ENCODE measurements at regions not wholly inside any gene's neighbourhood (a gene's known extent, or its start where the extent isn't known, plus 50 kb on each side); places are given as distances from the start of the nearest gene placed in this dataset.

DNA sequence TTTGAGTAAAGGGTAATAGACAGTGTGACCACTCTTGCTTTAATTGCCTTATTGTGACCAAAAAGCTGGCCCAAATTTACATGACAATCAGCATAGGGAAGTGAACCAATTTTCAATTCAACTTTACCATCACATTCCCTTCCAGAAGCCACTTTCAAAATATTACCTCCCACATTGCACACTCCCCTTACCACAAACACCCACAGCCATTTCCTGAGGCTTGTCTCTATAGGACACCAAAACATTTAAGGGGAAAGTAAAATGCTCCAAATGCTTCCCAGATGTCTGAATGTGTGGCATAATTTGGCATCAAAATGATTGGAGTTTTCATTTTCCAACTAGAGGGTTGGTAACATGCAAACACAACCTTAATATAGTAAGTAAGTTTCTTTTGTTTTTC, 616.1 kb downstream of the SLC4A3 start:
- TF ChIP-seq POLR2A (IDR thresholded peaks at IDR 0.05), result no peak
- TF ChIP-seq, protein P1, sequence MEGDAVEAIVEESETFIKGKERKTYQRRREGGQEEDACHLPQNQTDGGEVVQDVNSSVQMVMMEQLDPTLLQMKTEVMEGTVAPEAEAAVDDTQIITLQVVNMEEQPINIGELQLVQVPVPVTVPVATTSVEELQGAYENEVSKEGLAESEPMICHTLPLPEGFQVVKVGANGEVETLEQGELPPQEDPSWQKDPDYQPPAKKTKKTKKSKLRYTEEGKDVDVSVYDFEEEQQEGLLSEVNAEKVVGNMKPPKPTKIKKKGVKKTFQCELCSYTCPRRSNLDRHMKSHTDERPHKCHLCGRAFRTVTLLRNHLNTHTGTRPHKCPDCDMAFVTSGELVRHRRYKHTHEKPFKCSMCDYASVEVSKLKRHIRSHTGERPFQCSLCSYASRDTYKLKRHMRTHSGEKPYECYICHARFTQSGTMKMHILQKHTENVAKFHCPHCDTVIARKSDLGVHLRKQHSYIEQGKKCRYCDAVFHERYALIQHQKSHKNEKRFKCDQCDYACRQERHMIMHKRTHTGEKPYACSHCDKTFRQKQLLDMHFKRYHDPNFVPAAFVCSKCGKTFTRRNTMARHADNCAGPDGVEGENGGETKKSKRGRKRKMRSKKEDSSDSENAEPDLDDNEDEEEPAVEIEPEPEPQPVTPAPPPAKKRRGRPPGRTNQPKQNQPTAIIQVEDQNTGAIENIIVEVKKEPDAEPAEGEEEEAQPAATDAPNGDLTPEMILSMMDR (IDR thresholded peaks at IDR 0.05), result no peak
